GM23338 (cell line): ENCODE measurements at regions not wholly inside any gene's neighbourhood (a gene's known extent, or its start where the extent isn't known, plus 50 kb on each side); places are given as distances from the start of the nearest gene placed in this dataset.

Experiments used
- ATAC-seq: fragments of 200-7000 bp; cut with Tn5 transposase; 3 replicates; pipeline ENCODE4 v1.9.1; 2020
- DNase-seq: peaks from one replicate; pipeline ENCODE4 v3.0.0-alpha.2; 2015; ENCODE audit warnings: low spot score
- H2AFZ ChIP-seq: fragments of 200-600 bp; sonication (generic); 2 replicates; pipeline ENCODE4 v1.8.0; 2016; ENCODE audit warnings: antibody characterized with exemption, mild to moderate bottlenecking, moderate library complexity
- H3F3A ChIP-seq: fragments of 200-600 bp; sonication (generic); replicated peaks from 2 replicates; pipeline ENCODE4 v1.8.0; 2017; ENCODE audit warnings: antibody characterized with exemption, mixed run types, low read depth
- H3K27ac ChIP-seq: fragments of 200-600 bp; sonication (generic); 2 replicates; pipeline ENCODE4 v1.6.1; 2016; ENCODE audit warnings: low read depth
- H3K27me3 ChIP-seq: fragments of 200-600 bp; sonication (generic); 2 replicates; pipeline ENCODE4 v1.8.0; 2016; ENCODE audit warnings: mild to moderate bottlenecking, mixed run types, moderate library complexity; ENCODE audit not compliant: insufficient read depth
- H3K36me3 ChIP-seq: fragments of 200-600 bp; sonication (generic); 2 replicates; pipeline ENCODE4 v1.8.0; 2016; ENCODE audit warnings: mild to moderate bottlenecking; ENCODE audit not compliant: insufficient read depth
- H3K4me1 ChIP-seq: fragments of 200-600 bp; sonication (generic); 2 replicates; pipeline ENCODE4 v1.8.0; 2016; ENCODE audit warnings: mild to moderate bottlenecking, moderate library complexity; ENCODE audit not compliant: insufficient read depth
- H3K4me2 ChIP-seq: fragments of 200-600 bp; sonication (generic); 2 replicates; pipeline ENCODE4 v1.7.1; 2017; ENCODE audit warnings: mixed run types
- H3K4me3 ChIP-seq: fragments of 200-600 bp; sonication (generic); 2 replicates; pipeline ENCODE4 v1.6.1; 2016; ENCODE audit warnings: mixed run types
- H3K79me2 ChIP-seq: fragments of 200-600 bp; sonication (generic); replicated peaks from 2 replicates; pipeline ENCODE4 v1.8.0; 2017; ENCODE audit warnings: mild to moderate bottlenecking; ENCODE audit not compliant: insufficient read depth
- H3K9me2 ChIP-seq: fragments of 200-600 bp; sonication (generic); 2 replicates; pipeline ENCODE4 v1.8.0; 2017; ENCODE audit not compliant: insufficient read depth
- H4K20me1 ChIP-seq: fragments of 200-600 bp; sonication (generic); replicated peaks from 2 replicates; pipeline ENCODE4 v1.8.0; 2017; ENCODE audit warnings: mild to moderate bottlenecking; ENCODE audit not compliant: insufficient read depth
- H3K27ac Mint-ChIP-seq: 2 replicates; pipeline ENCODE4 v1.8.0; 2020; ENCODE audit warnings: inconsistent platforms, mild to moderate bottlenecking, moderate library complexity, mixed read lengths
- H3K27me3 Mint-ChIP-seq: 3 replicates; pipeline ENCODE4 v1.8.0; 2022; ENCODE audit warnings: low read depth, mild to moderate bottlenecking, moderate library complexity, mixed read lengths, inconsistent platforms; ENCODE audit not compliant: insufficient read depth, poor library complexity
- H3K36me3 Mint-ChIP-seq: 3 replicates; pipeline ENCODE4 v1.8.0; 2021; ENCODE audit warnings: low read depth, mild to moderate bottlenecking, inconsistent platforms, moderate library complexity, mixed read lengths
- H3K4me1 Mint-ChIP-seq: 3 replicates; pipeline ENCODE4 v1.8.0; 2020; ENCODE audit warnings: mild to moderate bottlenecking, inconsistent platforms, mixed read lengths
- H3K4me3 Mint-ChIP-seq: 3 replicates; pipeline ENCODE4 v1.8.0; 2021; ENCODE audit warnings: moderate library complexity, mild to moderate bottlenecking, inconsistent platforms, mixed read lengths
- H3K9me3 Mint-ChIP-seq: 3 replicates; pipeline ENCODE4 v1.8.0; 2020; ENCODE audit warnings: moderate library complexity, mild to moderate bottlenecking, inconsistent platforms, mixed read lengths
- CREB1 ChIP-seq: fragments of 250-450 bp; sonication (Bioruptor Pico); IDR thresholded peaks from 2 replicates; pipeline ENCODE4 v1.5.0; 2020; ENCODE audit warnings: low read depth, mild to moderate bottlenecking, moderate library complexity
- EZH2 ChIP-seq: fragments of 200-600 bp; sonication (generic); IDR thresholded peaks from one replicate; pipeline ENCODE4 v1.8.0; 2017; ENCODE audit warnings: antibody characterized with exemption, mild to moderate bottlenecking, low read depth; ENCODE audit not compliant: unreplicated experiment
- EZH2phosphoT487 ChIP-seq: fragments of 200-600 bp; sonication (generic); IDR thresholded peaks from one replicate; pipeline ENCODE4 v1.8.1; 2018; ENCODE audit warnings: antibody characterized with exemption; ENCODE audit not compliant: unreplicated experiment
- JUNB ChIP-seq: IDR thresholded peaks from one replicate; pipeline ENCODE4 v1.6.1; 2016; ENCODE audit warnings: antibody characterized with exemption; ENCODE audit not compliant: unreplicated experiment
- NANOG ChIP-seq: IDR thresholded peaks from 2 replicates; pipeline ENCODE4 v1.6.1; 2016; ENCODE audit warnings: antibody characterized with exemption, borderline replicate concordance
- POLR2AphosphoS5 ChIP-seq: IDR thresholded peaks from 2 replicates; pipeline ENCODE4 v1.6.1; 2016; ENCODE audit warnings: antibody characterized with exemption, low read depth
- STAT1 ChIP-seq: IDR thresholded peaks from one replicate; pipeline ENCODE4 v1.6.1; 2016; ENCODE audit warnings: antibody characterized with exemption; ENCODE audit not compliant: unreplicated experiment
- ZNF114 ChIP-seq: fragments of 250-450 bp; sonication (Bioruptor Pico); IDR thresholded peaks from 2 replicates; pipeline ENCODE4 v1.5.0; 2020; ENCODE audit warnings: mild to moderate bottlenecking, moderate library complexity
- ZNF331 ChIP-seq: fragments of 250-450 bp; sonication (Bioruptor Pico); IDR thresholded peaks from 2 replicates; pipeline ENCODE4 v1.5.0; 2020; ENCODE audit warnings: low read depth, mild to moderate bottlenecking, moderate library complexity
- TF ChIP-seq, protein P1 (sequence below): IDR thresholded peaks from one replicate; pipeline ENCODE4 v1.6.1; 2018; ENCODE audit warnings: antibody characterized with exemption; ENCODE audit not compliant: unreplicated experiment
- TF ChIP-seq, protein P2 (sequence below): IDR thresholded peaks from 2 replicates; pipeline ENCODE4 v1.6.1; 2016; ENCODE audit warnings: antibody characterized with exemption
- TF ChIP-seq, protein P3 (sequence below): fragments of 250-450 bp; sonication (Bioruptor Pico); IDR thresholded peaks from 2 replicates; pipeline ENCODE4 v1.5.0; 2020; ENCODE audit warnings: mild to moderate bottlenecking, moderate library complexity
- TF ChIP-seq, protein P4 (sequence below), 2 experiments: fragments of 200-600 bp in 1 of 2; sonication (generic) in 1 of 2; conservative IDR thresholded peaks; 2 replicates each; pipeline versions ENCODE4 v1.5.1 to v1.6.1; 2016 to 2017; ENCODE audit warnings: antibody characterized with exemption in 2 of 2, low read depth in 2 of 2, mild to moderate bottlenecking in 2 of 2, moderate library complexity in 1 of 2

DNA sequence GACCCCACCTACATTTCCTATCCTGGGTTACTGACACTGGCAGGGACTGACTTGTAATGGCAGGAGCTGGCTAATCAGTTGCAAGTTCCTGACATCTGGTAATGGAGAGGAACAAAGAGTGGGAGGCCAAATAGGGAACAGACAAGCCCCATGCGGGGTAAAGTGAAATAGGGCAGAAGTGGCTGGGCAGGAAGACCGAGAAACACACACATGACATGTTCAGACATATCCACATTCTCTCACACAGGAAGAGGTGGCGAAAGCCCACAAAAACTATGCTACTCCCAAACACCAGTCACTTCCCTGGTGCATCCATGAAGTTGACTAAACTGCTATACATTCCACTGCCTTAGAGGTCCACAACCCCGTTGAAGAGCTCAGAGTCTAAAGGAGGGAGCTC is 394.1 kb upstream of the TBL1XR1 start:
- Mint-ChIP-seq H3K27me3 (peaks cover 2% of the 10 kb centered on the region), H3K36me3 (peaks cover 7% of the 10 kb centered on the region), H3K4me3 (no peak overlapping the region), H3K9me3 (peaks cover 5% of the 10 kb centered on the region), H3K4me1 (peaks cover 18% of the 10 kb centered on the region), H3K27ac (peak overlapping the region; percentile 49; the same call in 1 of the 2 replicates)
- DNase-seq (no peak), ATAC-seq (no peak)
- TF ChIP-seq, protein P1, sequence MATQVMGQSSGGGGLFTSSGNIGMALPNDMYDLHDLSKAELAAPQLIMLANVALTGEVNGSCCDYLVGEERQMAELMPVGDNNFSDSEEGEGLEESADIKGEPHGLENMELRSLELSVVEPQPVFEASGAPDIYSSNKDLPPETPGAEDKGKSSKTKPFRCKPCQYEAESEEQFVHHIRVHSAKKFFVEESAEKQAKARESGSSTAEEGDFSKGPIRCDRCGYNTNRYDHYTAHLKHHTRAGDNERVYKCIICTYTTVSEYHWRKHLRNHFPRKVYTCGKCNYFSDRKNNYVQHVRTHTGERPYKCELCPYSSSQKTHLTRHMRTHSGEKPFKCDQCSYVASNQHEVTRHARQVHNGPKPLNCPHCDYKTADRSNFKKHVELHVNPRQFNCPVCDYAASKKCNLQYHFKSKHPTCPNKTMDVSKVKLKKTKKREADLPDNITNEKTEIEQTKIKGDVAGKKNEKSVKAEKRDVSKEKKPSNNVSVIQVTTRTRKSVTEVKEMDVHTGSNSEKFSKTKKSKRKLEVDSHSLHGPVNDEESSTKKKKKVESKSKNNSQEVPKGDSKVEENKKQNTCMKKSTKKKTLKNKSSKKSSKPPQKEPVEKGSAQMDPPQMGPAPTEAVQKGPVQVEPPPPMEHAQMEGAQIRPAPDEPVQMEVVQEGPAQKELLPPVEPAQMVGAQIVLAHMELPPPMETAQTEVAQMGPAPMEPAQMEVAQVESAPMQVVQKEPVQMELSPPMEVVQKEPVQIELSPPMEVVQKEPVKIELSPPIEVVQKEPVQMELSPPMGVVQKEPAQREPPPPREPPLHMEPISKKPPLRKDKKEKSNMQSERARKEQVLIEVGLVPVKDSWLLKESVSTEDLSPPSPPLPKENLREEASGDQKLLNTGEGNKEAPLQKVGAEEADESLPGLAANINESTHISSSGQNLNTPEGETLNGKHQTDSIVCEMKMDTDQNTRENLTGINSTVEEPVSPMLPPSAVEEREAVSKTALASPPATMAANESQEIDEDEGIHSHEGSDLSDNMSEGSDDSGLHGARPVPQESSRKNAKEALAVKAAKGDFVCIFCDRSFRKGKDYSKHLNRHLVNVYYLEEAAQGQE: no peak
- TF ChIP-seq JUNB (no peak), ZNF331 (CRISPR knock-in tag) (no peak), STAT1 (no peak), NANOG (no peak), EZH2phosphoT487 (no peak), POLR2AphosphoS5 (no peak), EZH2 (no peak), CREB1 (CRISPR knock-in tag) (no peak), ZNF114 (no peak)
- TF ChIP-seq, protein P2, sequence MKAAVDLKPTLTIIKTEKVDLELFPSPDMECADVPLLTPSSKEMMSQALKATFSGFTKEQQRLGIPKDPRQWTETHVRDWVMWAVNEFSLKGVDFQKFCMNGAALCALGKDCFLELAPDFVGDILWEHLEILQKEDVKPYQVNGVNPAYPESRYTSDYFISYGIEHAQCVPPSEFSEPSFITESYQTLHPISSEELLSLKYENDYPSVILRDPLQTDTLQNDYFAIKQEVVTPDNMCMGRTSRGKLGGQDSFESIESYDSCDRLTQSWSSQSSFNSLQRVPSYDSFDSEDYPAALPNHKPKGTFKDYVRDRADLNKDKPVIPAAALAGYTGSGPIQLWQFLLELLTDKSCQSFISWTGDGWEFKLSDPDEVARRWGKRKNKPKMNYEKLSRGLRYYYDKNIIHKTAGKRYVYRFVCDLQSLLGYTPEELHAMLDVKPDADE: no peak
- TF ChIP-seq, protein P3, sequence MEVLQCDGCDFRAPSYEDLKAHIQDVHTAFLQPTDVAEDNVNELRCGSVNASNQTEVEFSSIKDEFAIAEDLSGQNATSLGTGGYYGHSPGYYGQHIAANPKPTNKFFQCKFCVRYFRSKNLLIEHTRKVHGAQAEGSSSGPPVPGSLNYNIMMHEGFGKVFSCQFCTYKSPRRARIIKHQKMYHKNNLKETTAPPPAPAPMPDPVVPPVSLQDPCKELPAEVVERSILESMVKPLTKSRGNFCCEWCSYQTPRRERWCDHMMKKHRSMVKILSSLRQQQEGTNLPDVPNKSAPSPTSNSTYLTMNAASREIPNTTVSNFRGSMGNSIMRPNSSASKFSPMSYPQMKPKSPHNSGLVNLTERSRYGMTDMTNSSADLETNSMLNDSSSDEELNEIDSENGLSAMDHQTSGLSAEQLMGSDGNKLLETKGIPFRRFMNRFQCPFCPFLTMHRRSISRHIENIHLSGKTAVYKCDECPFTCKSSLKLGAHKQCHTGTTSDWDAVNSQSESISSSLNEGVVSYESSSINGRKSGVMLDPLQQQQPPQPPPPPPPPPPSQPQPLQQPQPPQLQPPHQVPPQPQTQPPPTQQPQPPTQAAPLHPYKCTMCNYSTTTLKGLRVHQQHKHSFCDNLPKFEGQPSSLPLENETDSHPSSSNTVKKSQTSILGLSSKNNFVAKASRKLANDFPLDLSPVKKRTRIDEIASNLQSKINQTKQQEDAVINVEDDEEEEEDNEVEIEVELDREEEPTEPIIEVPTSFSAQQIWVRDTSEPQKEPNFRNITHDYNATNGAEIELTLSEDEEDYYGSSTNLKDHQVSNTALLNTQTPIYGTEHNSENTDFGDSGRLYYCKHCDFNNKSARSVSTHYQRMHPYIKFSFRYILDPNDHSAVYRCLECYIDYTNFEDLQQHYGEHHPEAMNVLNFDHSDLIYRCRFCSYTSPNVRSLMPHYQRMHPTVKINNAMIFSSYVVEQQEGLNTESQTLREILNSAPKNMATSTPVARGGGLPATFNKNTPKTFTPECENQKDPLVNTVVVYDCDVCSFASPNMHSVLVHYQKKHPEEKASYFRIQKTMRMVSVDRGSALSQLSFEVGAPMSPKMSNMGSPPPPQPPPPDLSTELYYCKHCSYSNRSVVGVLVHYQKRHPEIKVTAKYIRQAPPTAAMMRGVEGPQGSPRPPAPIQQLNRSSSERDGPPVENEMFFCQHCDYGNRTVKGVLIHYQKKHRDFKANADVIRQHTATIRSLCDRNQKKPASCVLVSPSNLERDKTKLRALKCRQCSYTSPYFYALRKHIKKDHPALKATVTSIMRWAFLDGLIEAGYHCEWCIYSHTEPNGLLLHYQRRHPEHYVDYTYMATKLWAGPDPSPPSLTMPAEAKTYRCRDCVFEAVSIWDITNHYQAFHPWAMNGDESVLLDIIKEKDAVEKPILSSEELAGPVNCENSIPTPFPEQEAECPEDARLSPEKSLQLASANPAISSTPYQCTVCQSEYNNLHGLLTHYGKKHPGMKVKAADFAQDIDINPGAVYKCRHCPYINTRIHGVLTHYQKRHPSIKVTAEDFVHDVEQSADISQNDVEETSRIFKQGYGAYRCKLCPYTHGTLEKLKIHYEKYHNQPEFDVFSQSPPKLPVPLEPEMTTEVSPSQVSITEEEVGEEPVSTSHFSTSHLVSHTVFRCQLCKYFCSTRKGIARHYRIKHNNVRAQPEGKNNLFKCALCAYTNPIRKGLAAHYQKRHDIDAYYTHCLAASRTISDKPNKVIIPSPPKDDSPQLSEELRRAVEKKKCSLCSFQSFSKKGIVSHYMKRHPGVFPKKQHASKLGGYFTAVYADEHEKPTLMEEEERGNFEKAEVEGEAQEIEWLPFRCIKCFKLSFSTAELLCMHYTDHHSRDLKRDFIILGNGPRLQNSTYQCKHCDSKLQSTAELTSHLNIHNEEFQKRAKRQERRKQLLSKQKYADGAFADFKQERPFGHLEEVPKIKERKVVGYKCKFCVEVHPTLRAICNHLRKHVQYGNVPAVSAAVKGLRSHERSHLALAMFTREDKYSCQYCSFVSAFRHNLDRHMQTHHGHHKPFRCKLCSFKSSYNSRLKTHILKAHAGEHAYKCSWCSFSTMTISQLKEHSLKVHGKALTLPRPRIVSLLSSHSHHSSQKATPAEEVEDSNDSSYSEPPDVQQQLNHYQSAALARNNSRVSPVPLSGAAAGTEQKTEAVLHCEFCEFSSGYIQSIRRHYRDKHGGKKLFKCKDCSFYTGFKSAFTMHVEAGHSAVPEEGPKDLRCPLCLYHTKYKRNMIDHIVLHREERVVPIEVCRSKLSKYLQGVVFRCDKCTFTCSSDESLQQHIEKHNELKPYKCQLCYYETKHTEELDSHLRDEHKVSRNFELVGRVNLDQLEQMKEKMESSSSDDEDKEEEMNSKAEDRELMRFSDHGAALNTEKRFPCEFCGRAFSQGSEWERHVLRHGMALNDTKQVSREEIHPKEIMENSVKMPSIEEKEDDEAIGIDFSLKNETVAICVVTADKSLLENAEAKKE: no peak
- TF ChIP-seq, protein P4, sequence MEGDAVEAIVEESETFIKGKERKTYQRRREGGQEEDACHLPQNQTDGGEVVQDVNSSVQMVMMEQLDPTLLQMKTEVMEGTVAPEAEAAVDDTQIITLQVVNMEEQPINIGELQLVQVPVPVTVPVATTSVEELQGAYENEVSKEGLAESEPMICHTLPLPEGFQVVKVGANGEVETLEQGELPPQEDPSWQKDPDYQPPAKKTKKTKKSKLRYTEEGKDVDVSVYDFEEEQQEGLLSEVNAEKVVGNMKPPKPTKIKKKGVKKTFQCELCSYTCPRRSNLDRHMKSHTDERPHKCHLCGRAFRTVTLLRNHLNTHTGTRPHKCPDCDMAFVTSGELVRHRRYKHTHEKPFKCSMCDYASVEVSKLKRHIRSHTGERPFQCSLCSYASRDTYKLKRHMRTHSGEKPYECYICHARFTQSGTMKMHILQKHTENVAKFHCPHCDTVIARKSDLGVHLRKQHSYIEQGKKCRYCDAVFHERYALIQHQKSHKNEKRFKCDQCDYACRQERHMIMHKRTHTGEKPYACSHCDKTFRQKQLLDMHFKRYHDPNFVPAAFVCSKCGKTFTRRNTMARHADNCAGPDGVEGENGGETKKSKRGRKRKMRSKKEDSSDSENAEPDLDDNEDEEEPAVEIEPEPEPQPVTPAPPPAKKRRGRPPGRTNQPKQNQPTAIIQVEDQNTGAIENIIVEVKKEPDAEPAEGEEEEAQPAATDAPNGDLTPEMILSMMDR (conservative IDR thresholded peaks at IDR 0.05; ENCODE audit: low read depth in 2 of 2): no peak
- Histone ChIP-seq H4K20me1 (no peaks in the 10 kb centered on the region), H3K36me3 (no peaks in the 10 kb centered on the region), H3K4me2 (no peak overlapping the region), H3K27me3 (no peaks in the 10 kb centered on the region), H3K27ac (no peak overlapping the region), H3K79me2 (no peaks in the 10 kb centered on the region), H3F3A (no peaks in the 10 kb centered on the region), H3K9me2 (no peaks in the 10 kb centered on the region), H3K4me1 (peaks cover 12% of the 10 kb centered on the region), H3K4me3 (no peak overlapping the region), H2AFZ (peak overlapping the region; percentile 81; the same call in 1 of the 2 replicates)
